ENCODE measurements at regions not wholly inside any gene's neighbourhood (a gene's known extent, or its start where the extent isn't known, plus 50 kb on each side); places are given as distances from the start of the nearest gene placed in this dataset.

DNA sequence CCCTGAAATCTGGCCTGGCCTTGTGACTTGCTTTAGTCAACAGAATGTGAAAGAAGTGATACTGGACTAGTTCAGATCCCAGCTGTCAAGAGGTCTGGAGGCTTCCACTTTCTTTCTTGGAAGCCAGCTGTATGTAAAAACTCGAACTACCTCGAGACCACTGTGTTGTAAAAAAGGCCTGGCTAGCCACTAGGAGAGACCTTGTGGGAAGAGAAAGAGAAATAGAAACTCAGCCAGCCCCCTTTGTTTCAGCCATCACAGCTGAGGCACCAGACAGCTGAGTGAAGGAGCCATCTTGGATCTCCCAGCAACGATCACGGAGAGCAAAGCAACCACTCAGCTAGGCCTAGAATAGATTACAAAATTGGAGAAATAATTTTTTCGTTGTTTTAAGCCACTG lies 324.9 kb upstream of the TCF4 start:
- no peaks in the 10 kb centered on the region for H3K27me3 ChIP-seq
- no peak overlapping the region for H3K4me3 ChIP-seq
- H3K27ac ChIP-seq, result no peak overlapping the region
- H3K36me3 ChIP-seq, result no peaks in the 10 kb centered on the region
- WGBS, 2 donors (ENCODE audit: low coverage in 1 of 2), result 88 to 90% methylated on average over 3 to 4 of the region's 5 CpGs
- peaks cover 0 to 3% (median 0%) of the 10 kb centered on the region in 3 donors for H3K4me1 ChIP-seq
- no peak for TF ChIP-seq POLR2A (IDR thresholded peaks at IDR 0.05)
- TF ChIP-seq, protein P1, sequence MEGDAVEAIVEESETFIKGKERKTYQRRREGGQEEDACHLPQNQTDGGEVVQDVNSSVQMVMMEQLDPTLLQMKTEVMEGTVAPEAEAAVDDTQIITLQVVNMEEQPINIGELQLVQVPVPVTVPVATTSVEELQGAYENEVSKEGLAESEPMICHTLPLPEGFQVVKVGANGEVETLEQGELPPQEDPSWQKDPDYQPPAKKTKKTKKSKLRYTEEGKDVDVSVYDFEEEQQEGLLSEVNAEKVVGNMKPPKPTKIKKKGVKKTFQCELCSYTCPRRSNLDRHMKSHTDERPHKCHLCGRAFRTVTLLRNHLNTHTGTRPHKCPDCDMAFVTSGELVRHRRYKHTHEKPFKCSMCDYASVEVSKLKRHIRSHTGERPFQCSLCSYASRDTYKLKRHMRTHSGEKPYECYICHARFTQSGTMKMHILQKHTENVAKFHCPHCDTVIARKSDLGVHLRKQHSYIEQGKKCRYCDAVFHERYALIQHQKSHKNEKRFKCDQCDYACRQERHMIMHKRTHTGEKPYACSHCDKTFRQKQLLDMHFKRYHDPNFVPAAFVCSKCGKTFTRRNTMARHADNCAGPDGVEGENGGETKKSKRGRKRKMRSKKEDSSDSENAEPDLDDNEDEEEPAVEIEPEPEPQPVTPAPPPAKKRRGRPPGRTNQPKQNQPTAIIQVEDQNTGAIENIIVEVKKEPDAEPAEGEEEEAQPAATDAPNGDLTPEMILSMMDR (IDR thresholded peaks at IDR 0.05), result no peak
- no peak for TF ChIP-seq POLR2AphosphoS5 (IDR thresholded peaks at IDR 0.05)
- no peak for TF ChIP-seq EP300 (IDR thresholded peaks at IDR 0.05)
- ATAC-seq, result no peak
- H3K9me3 ChIP-seq, result no peaks in the 10 kb centered on the region

DNA sequence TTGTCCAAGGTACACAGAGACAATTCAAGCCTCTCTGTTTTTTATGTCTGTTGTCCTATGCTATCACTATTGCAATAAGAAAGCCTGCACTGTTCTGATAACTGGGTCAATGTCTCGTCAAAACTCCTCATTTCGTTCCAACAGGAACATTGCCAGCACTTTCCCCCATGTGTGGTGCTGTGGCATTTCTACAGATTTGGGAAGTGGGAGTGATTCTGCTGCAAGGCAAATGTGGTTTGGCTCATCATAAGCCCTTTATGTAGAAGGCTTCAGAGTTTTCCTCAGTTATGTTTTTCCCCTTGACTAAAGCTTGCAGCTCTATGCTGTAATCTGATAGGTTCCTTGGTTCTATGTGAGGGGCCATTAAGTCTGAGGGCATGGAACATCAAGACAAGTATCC lies 324.1 kb upstream of the TCF4 start:
- 51 to 58% methylated on average over 2 of the region's 2 CpGs for WGBS, 2 donors (ENCODE audit: low coverage in 1 of 2)
- TF ChIP-seq EP300 (IDR thresholded peaks at IDR 0.05) (no peak), POLR2AphosphoS5 (IDR thresholded peaks at IDR 0.05) (no peak), POLR2A (IDR thresholded peaks at IDR 0.05) (no peak)
- TF ChIP-seq, protein P1 (IDR thresholded peaks at IDR 0.05), result no peak
- no peak overlapping the region for H3K27ac ChIP-seq
- ATAC-seq, result no peak
- no peaks in the 10 kb centered on the region for H3K36me3 ChIP-seq
- no peaks in the 10 kb centered on the region for H3K9me3 ChIP-seq
- H3K4me3 ChIP-seq, result no peak overlapping the region
- H3K27me3 ChIP-seq, result no peaks in the 10 kb centered on the region
- H3K4me1 ChIP-seq, result peaks cover 0 to 11% (median 0%) of the 10 kb centered on the region in 3 donors

DNA sequence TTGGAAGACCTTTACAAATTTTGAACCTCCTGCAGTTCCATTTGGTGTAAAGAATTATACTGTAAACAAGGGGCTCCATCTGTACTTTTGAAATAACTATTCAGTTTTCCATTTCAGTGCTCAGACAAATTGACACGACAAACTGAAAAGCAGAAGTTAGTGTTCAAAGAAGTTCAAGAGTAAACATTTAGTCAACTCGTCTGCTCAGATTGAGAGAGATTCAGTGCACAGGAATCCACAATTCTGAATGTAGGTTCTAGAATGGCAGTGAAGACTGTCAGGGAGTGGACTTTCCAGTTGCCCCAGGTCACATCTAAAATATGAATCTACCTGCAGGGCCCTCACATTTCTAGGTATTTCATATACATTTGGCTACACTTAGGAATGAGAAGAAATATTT lies 322.3 kb upstream of the TCF4 start:
- Histone ChIP-seq H3K4me1 (peaks cover 0 to 12% (median 0%) of the 10 kb centered on the region in 3 donors), H3K27me3 (no peaks in the 10 kb centered on the region), H3K9me3 (no peaks in the 10 kb centered on the region), H3K36me3 (no peaks in the 10 kb centered on the region), H3K4me3 (no peak overlapping the region), H3K27ac (no peak overlapping the region)
- no peak for TF ChIP-seq POLR2AphosphoS5 (IDR thresholded peaks at IDR 0.05)
- TF ChIP-seq POLR2A (IDR thresholded peaks at IDR 0.05), result no peak
- TF ChIP-seq EP300 (IDR thresholded peaks at IDR 0.05), result no peak
- TF ChIP-seq, protein P1 (IDR thresholded peaks at IDR 0.05), result no peak
- ATAC-seq, result no peak
- WGBS, 2 donors (ENCODE audit: low coverage in 1 of 2), result 40 to 57% methylated on average over 2 of the region's 2 CpGs

DNA sequence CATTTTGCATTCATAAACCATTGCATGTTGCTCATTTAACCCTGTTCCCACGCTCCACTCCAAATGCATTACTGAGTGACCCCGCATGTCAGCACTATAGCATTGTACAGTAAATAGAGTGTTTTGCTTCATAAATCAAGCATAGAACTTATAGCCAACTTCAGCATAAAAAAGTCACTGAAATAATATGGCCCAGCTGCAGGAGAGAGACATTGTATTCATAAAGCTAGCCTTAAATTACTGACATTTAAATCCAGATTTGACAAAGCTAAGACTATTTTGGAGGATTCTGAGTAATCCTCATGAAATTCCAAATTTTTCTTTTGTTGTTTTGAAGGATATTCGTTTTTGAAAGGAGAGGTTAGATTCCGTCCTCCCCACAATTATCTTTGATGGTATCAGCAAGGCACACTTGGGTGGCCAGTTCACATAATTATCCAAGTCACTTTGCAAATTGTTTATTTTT lies 320.9 kb upstream of the TCF4 start:
- WGBS, 2 donors (ENCODE audit: low coverage in 1 of 2), result 65 to 68% methylated on average over 4 of the region's 4 CpGs
- H3K4me3 ChIP-seq, result no peak overlapping the region
- TF ChIP-seq, protein P1 (IDR thresholded peaks at IDR 0.05), result no peak
- no peak for TF ChIP-seq EP300 (IDR thresholded peaks at IDR 0.05)
- no peak for TF ChIP-seq POLR2AphosphoS5 (IDR thresholded peaks at IDR 0.05)
- TF ChIP-seq POLR2A (IDR thresholded peaks at IDR 0.05), result no peak
- H3K36me3 ChIP-seq, result no peaks in the 10 kb centered on the region
- H3K9me3 ChIP-seq, result no peaks in the 10 kb centered on the region
- no peak for ATAC-seq
- peaks cover 0 to 12% (median 0%) of the 10 kb centered on the region in 3 donors for H3K4me1 ChIP-seq
- no peak overlapping the region for H3K27ac ChIP-seq
- H3K27me3 ChIP-seq, result no peaks in the 10 kb centered on the region

DNA sequence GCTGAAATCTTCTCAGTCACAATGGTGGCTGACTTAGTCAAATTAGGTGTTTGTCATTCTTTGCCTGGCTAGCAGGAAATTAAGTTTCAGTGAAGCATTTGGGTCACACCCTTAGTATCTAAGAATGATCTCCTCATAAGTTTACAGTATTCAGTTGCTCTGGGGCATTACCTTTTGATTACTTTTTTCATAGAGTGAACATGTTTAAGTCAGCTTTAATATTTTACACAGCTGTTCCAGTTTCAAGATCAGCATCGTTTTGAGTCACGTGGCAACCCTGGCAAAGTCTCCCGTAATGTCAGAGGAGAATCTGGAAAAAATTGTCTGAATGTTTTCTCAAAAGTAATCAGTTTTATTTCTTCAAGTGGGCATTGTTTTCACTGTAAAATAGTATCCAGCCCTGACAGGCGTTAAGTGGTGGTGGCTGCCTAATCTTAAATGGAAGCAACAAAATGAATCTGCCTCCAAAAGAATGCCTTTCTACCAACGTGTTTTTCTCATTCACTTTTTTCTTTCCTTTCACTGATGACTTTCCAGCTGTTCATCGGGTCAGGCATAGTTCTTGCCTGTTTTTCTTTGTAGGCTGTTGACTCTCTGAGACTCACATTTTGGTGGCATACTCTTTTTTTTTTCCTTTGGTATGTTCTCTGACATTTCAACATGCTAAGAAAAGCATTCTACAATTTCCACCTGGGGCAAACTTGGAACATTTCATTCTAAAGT lies 319.6 kb upstream of the TCF4 start:
- Histone ChIP-seq H3K4me3 (peak overlapping the region; percentile 11 to 19), H3K4me1 (peaks cover 0 to 12% (median 0%) of the 10 kb centered on the region in 3 donors), H3K9me3 (no peaks in the 10 kb centered on the region), H3K36me3 (no peaks in the 10 kb centered on the region), H3K27me3 (no peaks in the 10 kb centered on the region), H3K27ac (no peak overlapping the region)
- ATAC-seq, result no peak
- TF ChIP-seq, protein P1 (IDR thresholded peaks at IDR 0.05), result no peak
- TF ChIP-seq POLR2A (IDR thresholded peaks at IDR 0.05) (no peak), POLR2AphosphoS5 (IDR thresholded peaks at IDR 0.05) (no peak)
- 4 to 5% methylated on average over 3 to 6 of the region's 6 CpGs for WGBS, 2 donors (ENCODE audit: low coverage in 1 of 2)

All from gastroesophageal sphincter (tissue), 4 donors.